Hepatocyte (in vitro differentiated cells): ENCODE measurements at regions not wholly inside any gene's neighbourhood (a gene's known extent, or its start where the extent isn't known, plus 50 kb on each side); places are given as distances from the start of the nearest gene placed in this dataset.

Experiments used
- DNase-seq: peaks from one replicate; pipeline ENCODE4 v3.0.0-alpha.2; 2016; ENCODE audit warnings: low spot score
- H2AFZ ChIP-seq: fragments of 200-600 bp; sonication (generic); 2 replicates; pipeline ENCODE4 v1.6.0; 2016; ENCODE audit warnings: antibody characterized with exemption, mild to moderate bottlenecking
- H3K27ac ChIP-seq: fragments of 200-600 bp; sonication (generic); 2 replicates; pipeline ENCODE4 v1.5.1; 2016; ENCODE audit warnings: mild to moderate bottlenecking
- H3K27me3 ChIP-seq: fragments of 200-600 bp; sonication (generic); 2 replicates; pipeline ENCODE4 v1.6.1; 2016
- H3K36me3 ChIP-seq: fragments of 200-600 bp; sonication (generic); replicated peaks from 2 replicates; pipeline ENCODE4 v1.5.1; 2016; ENCODE audit warnings: low read depth; ENCODE audit not compliant: insufficient read depth
- H3K4me1 ChIP-seq: fragments of 200-600 bp; sonication (generic); 2 replicates; pipeline ENCODE4 v1.5.1; 2016; ENCODE audit warnings: mild to moderate bottlenecking, moderate library complexity; ENCODE audit not compliant: insufficient read depth
- H3K4me2 ChIP-seq: fragments of 200-600 bp; sonication (generic); 2 replicates; pipeline ENCODE4 v1.6.0; 2016
- H3K4me3 ChIP-seq: fragments of 200-600 bp; sonication (generic); 2 replicates; pipeline ENCODE4 v1.5.1; 2016; ENCODE audit warnings: mild to moderate bottlenecking
- H3K79me2 ChIP-seq: fragments of 200-600 bp; sonication (generic); 2 replicates; pipeline ENCODE4 v1.6.0; 2017; ENCODE audit warnings: mild to moderate bottlenecking
- H3K9me2 ChIP-seq: fragments of 200-600 bp; sonication (generic); replicated peaks from 2 replicates; pipeline ENCODE4 v1.6.0; 2017; ENCODE audit warnings: mild to moderate bottlenecking; ENCODE audit not compliant: insufficient read depth
- H3K9me3 ChIP-seq: fragments of 200-600 bp; sonication (generic); 2 replicates; pipeline ENCODE4 v1.5.1; 2016; ENCODE audit warnings: low read depth, mild to moderate bottlenecking
- H4K20me1 ChIP-seq: fragments of 200-600 bp; sonication (generic); 2 replicates; pipeline ENCODE4 v1.6.0; 2016; ENCODE audit warnings: mild to moderate bottlenecking; ENCODE audit not compliant: insufficient read depth, poor library complexity, severe bottlenecking
- EZH2 ChIP-seq: fragments of 200-600 bp; sonication (generic); IDR thresholded peaks from 2 replicates; pipeline ENCODE4 v1.6.1; 2016; ENCODE audit warnings: antibody characterized with exemption, mild to moderate bottlenecking, borderline replicate concordance
- EZH2phosphoT487 ChIP-seq: fragments of 200-600 bp; sonication (generic); IDR thresholded peaks from one replicate; pipeline ENCODE4 v1.6.1; 2018; ENCODE audit warnings: antibody characterized with exemption, mild to moderate bottlenecking, low read depth, moderate library complexity; ENCODE audit not compliant: unreplicated experiment, severe bottlenecking
- WGBS: methylation state at CpG from one replicate; pipeline ENCODE4 v1.1.6; 2016; ENCODE audit warnings: low lambda C conversion rate; ENCODE audit errors: missing lambda C conversion rate; 5-methylcytosine and 5-hydroxymethylcytosine counted together
- TF ChIP-seq, protein P1 (sequence below): fragments of 200-600 bp; sonication (generic); IDR thresholded peaks from 2 replicates; pipeline ENCODE4 v1.5.1; 2016; ENCODE audit warnings: antibody characterized with exemption, mild to moderate bottlenecking; ENCODE audit not compliant: poor library complexity

- TF ChIP-seq, protein P1, sequence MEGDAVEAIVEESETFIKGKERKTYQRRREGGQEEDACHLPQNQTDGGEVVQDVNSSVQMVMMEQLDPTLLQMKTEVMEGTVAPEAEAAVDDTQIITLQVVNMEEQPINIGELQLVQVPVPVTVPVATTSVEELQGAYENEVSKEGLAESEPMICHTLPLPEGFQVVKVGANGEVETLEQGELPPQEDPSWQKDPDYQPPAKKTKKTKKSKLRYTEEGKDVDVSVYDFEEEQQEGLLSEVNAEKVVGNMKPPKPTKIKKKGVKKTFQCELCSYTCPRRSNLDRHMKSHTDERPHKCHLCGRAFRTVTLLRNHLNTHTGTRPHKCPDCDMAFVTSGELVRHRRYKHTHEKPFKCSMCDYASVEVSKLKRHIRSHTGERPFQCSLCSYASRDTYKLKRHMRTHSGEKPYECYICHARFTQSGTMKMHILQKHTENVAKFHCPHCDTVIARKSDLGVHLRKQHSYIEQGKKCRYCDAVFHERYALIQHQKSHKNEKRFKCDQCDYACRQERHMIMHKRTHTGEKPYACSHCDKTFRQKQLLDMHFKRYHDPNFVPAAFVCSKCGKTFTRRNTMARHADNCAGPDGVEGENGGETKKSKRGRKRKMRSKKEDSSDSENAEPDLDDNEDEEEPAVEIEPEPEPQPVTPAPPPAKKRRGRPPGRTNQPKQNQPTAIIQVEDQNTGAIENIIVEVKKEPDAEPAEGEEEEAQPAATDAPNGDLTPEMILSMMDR: no peak
- TF ChIP-seq EZH2phosphoT487 (no peak), EZH2 (no peak)
- Histone ChIP-seq H4K20me1 (no peaks in the 10 kb centered on the region), H3K27me3 (no peaks in the 10 kb centered on the region), H3K9me3 (no peaks in the 10 kb centered on the region), H3K36me3 (no peaks in the 10 kb centered on the region), H3K79me2 (no peaks in the 10 kb centered on the region), H2AFZ (no peak overlapping the region), H3K9me2 (no peaks in the 10 kb centered on the region), H3K27ac (no peak overlapping the region), H3K4me3 (no peak overlapping the region), H3K4me2 (no peak overlapping the region), H3K4me1 (no peaks in the 10 kb centered on the region)
- DNase-seq: no peak
- WGBS: 77% methylated on average over 3 of the region's 3 CpGs
These were observed 552.8 kb upstream of the LRRC4C start for GRCh38 chr11:42012271-42012670.

- no peak for TF ChIP-seq EZH2phosphoT487
- no peaks in the 10 kb centered on the region for H3K9me3 ChIP-seq
- no peaks in the 10 kb centered on the region for H3K27me3 ChIP-seq
- H2AFZ ChIP-seq: no peak overlapping the region
- H3K4me2 ChIP-seq: no peak overlapping the region
- no peaks in the 10 kb centered on the region for H3K36me3 ChIP-seq
- no peaks in the 10 kb centered on the region for H3K79me2 ChIP-seq
- H3K9me2 ChIP-seq: no peaks in the 10 kb centered on the region
- whole genome bisulfite sequencing: 94% methylated on average over 6 of the region's 6 CpGs
- no peaks in the 10 kb centered on the region for H3K4me1 ChIP-seq
- no peak overlapping the region for H3K27ac ChIP-seq
- no peaks in the 10 kb centered on the region for H4K20me1 ChIP-seq
- H3K4me3 ChIP-seq: no peak overlapping the region
- DNase-seq: no peak
These were observed 554.3 kb upstream of the LRRC4C start for GRCh38 chr11:42013656-42014201.

GRCh38 chr11:42021911-42022310 lies 562.5 kb upstream of the LRRC4C start:
- no peak overlapping the region for H3K27ac ChIP-seq
- H4K20me1 ChIP-seq: no peaks in the 10 kb centered on the region
- no peak overlapping the region for H3K4me2 ChIP-seq
- no peaks in the 10 kb centered on the region for H3K79me2 ChIP-seq
- H3K4me3 ChIP-seq: no peak overlapping the region
- TF ChIP-seq EZH2 (no peak), EZH2phosphoT487 (no peak)
- TF ChIP-seq, protein P1: no peak
- no peaks in the 10 kb centered on the region for H3K9me3 ChIP-seq
- H3K27me3 ChIP-seq: no peaks in the 10 kb centered on the region
- no peaks in the 10 kb centered on the region for H3K9me2 ChIP-seq
- no peak for DNase-seq
- WGBS: 69% methylated on average over 2 of the region's 2 CpGs
- no peaks in the 10 kb centered on the region for H3K4me1 ChIP-seq
- H2AFZ ChIP-seq: no peak overlapping the region
- no peaks in the 10 kb centered on the region for H3K36me3 ChIP-seq

- TF ChIP-seq EZH2 (no peak), EZH2phosphoT487 (no peak)
- TF ChIP-seq, protein P1: no peak
- Histone ChIP-seq H3K4me2 (no peak overlapping the region), H4K20me1 (no peaks in the 10 kb centered on the region), H3K9me3 (no peaks in the 10 kb centered on the region), H2AFZ (no peak overlapping the region), H3K9me2 (no peaks in the 10 kb centered on the region), H3K79me2 (no peaks in the 10 kb centered on the region), H3K27me3 (no peaks in the 10 kb centered on the region), H3K27ac (no peak overlapping the region), H3K36me3 (no peaks in the 10 kb centered on the region), H3K4me3 (no peak overlapping the region), H3K4me1 (no peaks in the 10 kb centered on the region)
- no peak for DNase-seq
These were observed 563.8 kb upstream of the LRRC4C start for GRCh38 chr11:42023267-42023666.
